H1 (cell line): ENCODE measurements at regions not wholly inside any gene's neighbourhood (a gene's known extent, or its start where the extent isn't known, plus 50 kb on each side); places are given as distances from the start of the nearest gene placed in this dataset.

Source experiments
- CTCF ChIA-PET: fragments of 300-600 bp; sonication (Branson Sonifier 250); formaldehyde crosslinking; loops from one replicate; lab custom pipeline; 2021; ENCODE audit not compliant: partially characterized antibody; lab: Charles Lee
- POLR2A ChIA-PET: fragments of 300-600 bp; sonication (Branson Sonifier 250); formaldehyde crosslinking; loops from one replicate; lab custom pipeline; 2021; ENCODE audit warnings: inconsistent platforms; ENCODE audit not compliant: partially characterized antibody; lab: Charles Lee
- DNase-seq, 2 experiments: peaks; one replicate each; pipeline versions ENCODE4 v3.0.0 to v3.0.0-alpha.2; 2010 to 2022; ENCODE audit warnings: low spot score in 2 of 2, low read depth in 1 of 2, mixed read lengths in 1 of 2
- FAIRE-seq: peaks from 2 replicates; lab custom pipeline; 2011; peaks lifted over from hg19 to GRCh38; lab: Jason Lieb, UNC
- H2AFZ ChIP-seq: 2 replicates; pipeline ENCODE4 v1.8.1; 2012; ENCODE audit warnings: low read length, inconsistent platforms
- H2AK5ac ChIP-seq: 2 replicates; pipeline ENCODE4 v1.6.1; 2013; ENCODE audit warnings: low read depth, low read length
- H2BK120ac ChIP-seq: replicated peaks from 2 replicates; pipeline ENCODE3; 2013; ENCODE audit warnings: low read depth, low read length, inconsistent platforms
- H2BK12ac ChIP-seq: 2 replicates; pipeline ENCODE4 v1.6.1; 2013; ENCODE audit warnings: low read depth, low read length
- H2BK15ac ChIP-seq: 2 replicates; pipeline ENCODE4 v1.6.1; 2013; ENCODE audit warnings: low read length
- H2BK20ac ChIP-seq: 2 replicates; pipeline ENCODE4 v1.6.1; 2013; ENCODE audit warnings: low read length
- H2BK5ac ChIP-seq: 2 replicates; pipeline ENCODE4 v1.6.1; 2013; ENCODE audit warnings: low read depth, low read length
- H3K14ac ChIP-seq: 2 replicates; pipeline ENCODE4 v1.6.1; 2013; ENCODE audit warnings: inconsistent platforms; ENCODE audit not compliant: insufficient read length
- H3K18ac ChIP-seq: 2 replicates; pipeline ENCODE4 v1.6.1; 2013; ENCODE audit warnings: low read length; ENCODE audit errors: extremely low read depth
- H3K23ac ChIP-seq: 2 replicates; pipeline ENCODE4 v1.6.1; 2013; ENCODE audit warnings: inconsistent platforms; ENCODE audit not compliant: insufficient read length
- H3K23me2 ChIP-seq: 2 replicates; pipeline ENCODE4 v1.6.1; 2013; ENCODE audit warnings: low read depth, low read length
- H3K27ac ChIP-seq: 2 replicates; pipeline ENCODE4 v1.6.1; 2011; ENCODE audit warnings: low read depth, low read length, inconsistent platforms
- H3K27me3 ChIP-seq, 4 experiments: replicated peaks in 1 of 4; 1 replicate in 1 of 4; 2 replicates in 3 of 4; pipeline versions ENCODE4 v1.6.1 to v1.8.1; 2011 to 2013; ENCODE audit warnings: low read length in 3 of 4, mild to moderate bottlenecking in 3 of 4, inconsistent platforms in 2 of 4, mixed read lengths in 2 of 4, moderate library complexity in 1 of 4; ENCODE audit not compliant: control insufficient read depth in 3 of 4, insufficient read depth in 3 of 4; ENCODE audit errors: extremely low read depth in 1 of 4
- H3K36me3 ChIP-seq, 4 experiments: 2 replicates each; pipeline versions ENCODE4 v1.6.1 to v1.8.1; 2011 to 2013; ENCODE audit warnings: mild to moderate bottlenecking in 4 of 4, low read length in 3 of 4, moderate library complexity in 2 of 4, control low read depth in 1 of 4, inconsistent platforms in 1 of 4; ENCODE audit not compliant: insufficient read depth in 4 of 4, control insufficient read depth in 2 of 4
- H3K4ac ChIP-seq: replicated peaks from 2 replicates; pipeline ENCODE3; 2013; ENCODE audit warnings: low read length, low read depth, mixed read lengths, inconsistent platforms; ENCODE audit not compliant: insufficient read length
- H3K4me1 ChIP-seq, 4 experiments: replicated peaks in 1 of 4; 1 replicate in 1 of 4; 2 replicates in 3 of 4; pipeline versions ENCODE4 v1.6.1 to v1.8.1; 2011 to 2013; ENCODE audit warnings: low read length in 3 of 4, inconsistent platforms in 2 of 4, mixed read lengths in 1 of 4; ENCODE audit not compliant: insufficient read depth in 4 of 4, control insufficient read depth in 3 of 4
- H3K4me2 ChIP-seq, 2 experiments: 2 replicates each; pipeline versions ENCODE4 v1.6.1 to v1.8.1; 2011 to 2013; ENCODE audit warnings: low read depth in 2 of 2, low read length in 2 of 2, control low read depth in 1 of 2, inconsistent platforms in 1 of 2, mild to moderate bottlenecking in 1 of 2; ENCODE audit not compliant: insufficient read depth in 1 of 2
- H3K4me3 ChIP-seq, 4 experiments: fragments of 200-600, 300-600 bp in 1 of 4; sonication (generic), shearing (Covaris generic), sonication (Bioruptor Twin) in 1 of 4; 2 replicates each; pipeline versions ENCODE4 v1.5.1 to v1.8.1; 2011 to 2016; ENCODE audit warnings: low read length in 4 of 4, low read depth in 3 of 4, control low read depth in 2 of 4, inconsistent platforms in 2 of 4, mild to moderate bottlenecking in 2 of 4, mixed read lengths in 1 of 4, moderate library complexity in 1 of 4; ENCODE audit not compliant: insufficient read depth in 2 of 4; ENCODE audit errors: extremely low read depth in 1 of 4
- H3K56ac ChIP-seq: replicated peaks from 2 replicates; pipeline ENCODE3; 2013; ENCODE audit warnings: low read depth, mild to moderate bottlenecking, mixed read lengths, low read length, inconsistent platforms; ENCODE audit not compliant: insufficient read length
- H3K79me1 ChIP-seq: 2 replicates; pipeline ENCODE4 v1.6.1; 2013; ENCODE audit warnings: low read depth, low read length, control low read depth
- H3K79me2 ChIP-seq, 2 experiments: 2 replicates each; pipeline versions ENCODE4 v1.6.1 to v1.8.1; 2012 to 2013; ENCODE audit warnings: low read length in 2 of 2, mild to moderate bottlenecking in 2 of 2, inconsistent platforms in 1 of 2; ENCODE audit not compliant: insufficient read depth in 2 of 2, control insufficient read depth in 1 of 2
- H3K9ac ChIP-seq, 4 experiments: replicated peaks in 1 of 4; 1 replicate in 1 of 4; 2 replicates in 3 of 4; pipeline versions ENCODE4 v1.6.1 to v1.8.1; 2011 to 2013; ENCODE audit warnings: low read depth in 3 of 4, low read length in 3 of 4, control low read depth in 2 of 4, mild to moderate bottlenecking in 2 of 4, moderate library complexity in 2 of 4, inconsistent platforms in 1 of 4; ENCODE audit errors: extremely low read depth in 1 of 4
- H3K9me3 ChIP-seq, 2 experiments: 2 replicates each; pipeline versions ENCODE4 v1.6.1 to v1.8.1; 2012 to 2013; ENCODE audit warnings: mild to moderate bottlenecking in 2 of 2, moderate library complexity in 2 of 2, control low read depth in 1 of 2, inconsistent platforms in 1 of 2, low read depth in 1 of 2, low read length in 1 of 2, mixed read lengths in 1 of 2; ENCODE audit not compliant: insufficient read depth in 2 of 2
- H4K20me1 ChIP-seq, 2 experiments: replicated peaks in 1 of 2; 2 replicates each; pipeline versions ENCODE3 to v1.8.1; 2011 to 2013; ENCODE audit warnings: inconsistent platforms in 2 of 2, low read length in 2 of 2, mild to moderate bottlenecking in 1 of 2; ENCODE audit not compliant: insufficient read depth in 2 of 2, control insufficient read depth in 1 of 2
- H4K5ac ChIP-seq: 2 replicates; pipeline ENCODE4 v1.6.1; 2013; ENCODE audit warnings: low read length, low read depth, mixed read lengths, inconsistent platforms; ENCODE audit not compliant: insufficient read length
- H4K8ac ChIP-seq: 2 replicates; pipeline ENCODE4 v1.8.0; 2013; ENCODE audit warnings: mild to moderate bottlenecking, moderate library complexity, low read length, inconsistent platforms; ENCODE audit not compliant: insufficient read depth; ENCODE audit errors: extremely low read depth
- H4K91ac ChIP-seq: replicated peaks from 2 replicates; pipeline ENCODE3; 2013; ENCODE audit warnings: low read length, mixed read lengths, inconsistent platforms; ENCODE audit not compliant: insufficient read length
- BCL11A ChIP-seq, 2 experiments: IDR thresholded peaks; one replicate each; pipeline ENCODE4 v1.6.1; 2011; ENCODE audit warnings: low read depth in 2 of 2, low read length in 2 of 2, mild to moderate bottlenecking in 2 of 2
- BRCA1 ChIP-seq: IDR thresholded peaks from 2 replicates; pipeline ENCODE4 v1.6.1; 2012; ENCODE audit warnings: low read depth, low read length, improper control_type of control experiment
- CHD2 ChIP-seq: IDR thresholded peaks from 2 replicates; pipeline ENCODE4 v1.6.1; 2012; ENCODE audit warnings: low read length, improper control_type of control experiment
- EGR1 ChIP-seq: IDR thresholded peaks from 2 replicates; pipeline ENCODE4 v1.6.1; 2011; ENCODE audit warnings: low read depth, low read length, borderline replicate concordance
- EP300 ChIP-seq, 2 experiments: IDR thresholded peaks; 1 replicate in 1 of 2; 2 replicates in 1 of 2; pipeline ENCODE4 v1.6.1; 2011 to 2012; ENCODE audit warnings: low read depth in 2 of 2, low read length in 2 of 2, mild to moderate bottlenecking in 2 of 2, borderline replicate concordance in 1 of 2, inconsistent platforms in 1 of 2, moderate library complexity in 1 of 2
- GABPA ChIP-seq: IDR thresholded peaks from 2 replicates; pipeline ENCODE4 v1.6.1; 2011; ENCODE audit warnings: mild to moderate bottlenecking, low read length, moderate library complexity, borderline replicate concordance; ENCODE audit not compliant: insufficient read depth
- MAX ChIP-seq: IDR thresholded peaks from 2 replicates; pipeline ENCODE4 v1.6.1; 2012; ENCODE audit warnings: inconsistent platforms
- NRF1 ChIP-seq: IDR thresholded peaks from 2 replicates; pipeline ENCODE4 v1.6.1; 2011; ENCODE audit warnings: mild to moderate bottlenecking, low read depth, low read length, improper control_type of control experiment
- POLR2AphosphoS5 ChIP-seq: IDR thresholded peaks from 2 replicates; pipeline ENCODE4 v1.6.1; 2011; ENCODE audit warnings: low read depth, low read length
- SIX5 ChIP-seq: IDR thresholded peaks from 2 replicates; pipeline ENCODE4 v1.6.1; 2011; ENCODE audit warnings: mild to moderate bottlenecking, low read depth, low read length
- SRF ChIP-seq: IDR thresholded peaks from 2 replicates; pipeline ENCODE4 v1.6.1; 2011; ENCODE audit warnings: mild to moderate bottlenecking, low read depth, low read length, moderate library complexity
- SUZ12 ChIP-seq: fragments of 200-600 bp; sonication (generic); IDR thresholded peaks from 2 replicates; pipeline ENCODE4 v1.6.1; 2012; ENCODE audit warnings: mild to moderate bottlenecking, inconsistent platforms, low read length, moderate library complexity, mixed read lengths
- YY1 ChIP-seq: IDR thresholded peaks from 2 replicates; pipeline ENCODE4 v1.6.1; 2011; ENCODE audit warnings: low read depth, mild to moderate bottlenecking, low read length
- WGBS, 2 experiments: shearing (Covaris generic) in 1 of 2; methylation state at CpG; one replicate each; pipeline versions ENCODE4 v1.1.6 to v1.1.7; 2013 to 2015; ENCODE audit warnings: low lambda C conversion rate in 2 of 2, mixed read lengths in 2 of 2, inconsistent platforms in 1 of 2, low coverage in 1 of 2, missing lambda C conversion rate in 1 of 2; ENCODE audit not compliant: insufficient replicate concordance in 2 of 2, insufficient coverage in 1 of 2, insufficient read length in 1 of 2; ENCODE audit errors: extremely low coverage in 1 of 2, missing lambda C conversion rate in 1 of 2; 5-methylcytosine and 5-hydroxymethylcytosine counted together

DNA sequence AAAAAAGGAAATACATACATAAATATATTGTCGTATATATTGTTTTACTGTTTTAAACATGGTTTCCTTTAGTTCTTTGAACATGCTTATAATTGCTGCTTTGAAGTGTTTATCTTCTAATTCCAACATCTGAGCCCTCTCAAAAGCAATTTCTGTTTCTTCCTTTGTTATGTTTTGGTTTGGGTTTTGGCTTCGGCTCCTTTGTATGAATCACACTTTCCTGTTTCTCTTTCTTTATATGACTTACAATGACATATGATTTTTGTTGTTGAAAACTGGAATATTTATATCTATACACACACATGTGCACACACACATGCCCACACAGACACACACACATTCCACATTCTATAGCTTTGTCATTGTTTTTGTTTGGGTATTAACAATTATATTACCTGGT, 1206.7 kb downstream of the CDH12 start:
- FAIRE-seq = no peak
- H3K23ac ChIP-seq = no peak overlapping the region
- H4K20me1 ChIP-seq = no peaks in the 10 kb centered on the region
- H3K23me2 ChIP-seq = no peaks in the 10 kb centered on the region; the same call in 1 of the 2 replicates
- H3K4me3 ChIP-seq = no peak overlapping the region
- no peaks in the 10 kb centered on the region for H3K9me3 ChIP-seq
- no peaks in the 10 kb centered on the region for H3K27me3 ChIP-seq
- H3K4ac ChIP-seq = no peak overlapping the region
- no peak overlapping the region for H3K27ac ChIP-seq
- POLR2A ChIA-PET = no interaction called here
- no peak overlapping the region for H2AFZ ChIP-seq
- H3K9ac ChIP-seq = no peak overlapping the region
- H3K4me2 ChIP-seq = no peak overlapping the region
- CTCF ChIA-PET = no interaction called here
- H2BK120ac ChIP-seq = no peak overlapping the region
- no peaks in the 10 kb centered on the region for H3K36me3 ChIP-seq
- DNase-seq = no peak
- no peak overlapping the region for H4K8ac ChIP-seq
- no peak overlapping the region for H2BK12ac ChIP-seq
- no peak overlapping the region for H4K5ac ChIP-seq
- H3K4me1 ChIP-seq = no peaks in the 10 kb centered on the region
- H4K91ac ChIP-seq = no peak overlapping the region
- H3K14ac ChIP-seq = no peak overlapping the region
- H3K79me2 ChIP-seq = no peaks in the 10 kb centered on the region
- TF ChIP-seq CHD2 (no peak), BCL11A (IDR thresholded peaks at IDR 0.05; ENCODE audit: low read depth in 2 of 2, low read length in 2 of 2) (no peak), EP300 (IDR thresholded peaks at IDR 0.05; ENCODE audit: borderline replicate concordance in 1 of 2, low read depth in 2 of 2, low read length in 2 of 2) (no peak), YY1 (no peak), POLR2AphosphoS5 (no peak), NRF1 (no peak), SUZ12 (no peak), GABPA (no peak), SRF (no peak), SIX5 (no peak), EGR1 (no peak), MAX (no peak), BRCA1 (no peak)
- no peak overlapping the region for H3K18ac ChIP-seq
- no peak overlapping the region for H2AK5ac ChIP-seq
- no peak overlapping the region for H2BK5ac ChIP-seq
- H2BK15ac ChIP-seq = no peak overlapping the region
- no peaks in the 10 kb centered on the region for H3K79me1 ChIP-seq
- H2BK20ac ChIP-seq = no peak overlapping the region
- H3K56ac ChIP-seq = no peak overlapping the region
- 96% methylated on average over 2 of the region's 2 CpGs; no CpG with 5 or more reads in 1 of the 2 experiments for WGBS, 2 experiments
